ENCODE measurements at regions not wholly inside any gene's neighbourhood (a gene's known extent, or its start where the extent isn't known, plus 50 kb on each side); places are given as distances from the start of the nearest gene placed in this dataset.
"Not testable (repeated sequence)": the region's sequence is repeated elsewhere in the genome, so short reads cannot be mapped to it uniquely, and the experiment has no call there.

DNA sequence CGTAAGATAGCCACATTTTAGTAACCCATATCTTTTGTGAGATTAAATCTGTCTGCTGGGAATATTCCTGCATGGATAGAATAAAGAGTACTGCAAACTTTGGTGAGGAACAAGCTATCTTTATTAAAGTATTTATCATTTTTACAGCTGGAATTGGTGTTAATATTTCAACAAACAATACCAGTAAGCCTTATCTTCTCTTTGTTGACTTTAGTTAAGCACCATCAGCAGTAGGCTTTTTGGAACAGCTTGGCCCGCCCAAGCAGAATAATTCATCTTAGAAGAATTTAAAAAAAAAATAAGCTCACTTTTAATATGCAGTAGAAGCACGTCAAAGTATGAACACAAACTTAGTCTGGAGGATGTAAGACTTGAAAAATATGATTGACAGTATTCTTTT is 917.8 kb upstream of the ADGRB3 start:
- no peak for DNase-seq

DNA sequence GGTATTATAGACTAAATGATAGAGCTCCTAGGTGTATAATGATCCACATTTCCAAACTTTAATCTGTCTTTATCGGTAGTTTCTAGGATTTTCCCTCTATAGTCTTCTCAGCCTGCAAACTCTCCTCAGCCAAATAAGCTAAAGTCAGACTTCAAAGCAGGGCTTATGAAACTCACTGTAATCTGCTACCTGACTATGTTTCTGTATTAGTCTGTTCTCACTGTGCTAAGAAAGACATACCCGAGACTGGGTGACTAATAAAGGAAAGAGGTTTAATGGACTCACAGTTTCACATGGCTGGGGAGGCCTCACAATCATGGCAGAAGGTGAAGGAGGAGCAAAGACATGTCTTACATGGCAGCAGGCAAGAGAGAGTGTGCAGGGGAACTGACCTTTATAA is 928.7 kb upstream of the ADGRB3 start:
- DNase-seq, result no peak

DNA sequence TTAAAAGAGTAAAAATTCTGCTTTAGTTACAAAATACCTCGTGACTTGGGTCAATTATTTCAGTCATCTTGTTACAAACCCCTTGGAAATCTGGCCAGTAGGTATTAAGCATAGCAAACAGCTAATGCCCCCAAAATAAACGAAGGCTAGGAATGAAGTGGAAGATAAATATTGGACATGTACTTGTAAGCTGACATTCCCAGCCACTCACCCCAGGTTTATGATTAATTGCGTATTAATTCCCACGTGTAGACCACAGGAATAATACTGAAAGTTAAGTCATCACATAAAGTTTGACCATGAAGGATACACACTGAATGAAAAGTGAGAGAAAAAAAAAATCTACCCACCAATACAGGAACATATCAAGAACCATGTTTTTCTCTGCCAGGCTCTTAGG is 936.5 kb upstream of the ADGRB3 start:
- peak; percentile 43 for DNase-seq

DNA sequence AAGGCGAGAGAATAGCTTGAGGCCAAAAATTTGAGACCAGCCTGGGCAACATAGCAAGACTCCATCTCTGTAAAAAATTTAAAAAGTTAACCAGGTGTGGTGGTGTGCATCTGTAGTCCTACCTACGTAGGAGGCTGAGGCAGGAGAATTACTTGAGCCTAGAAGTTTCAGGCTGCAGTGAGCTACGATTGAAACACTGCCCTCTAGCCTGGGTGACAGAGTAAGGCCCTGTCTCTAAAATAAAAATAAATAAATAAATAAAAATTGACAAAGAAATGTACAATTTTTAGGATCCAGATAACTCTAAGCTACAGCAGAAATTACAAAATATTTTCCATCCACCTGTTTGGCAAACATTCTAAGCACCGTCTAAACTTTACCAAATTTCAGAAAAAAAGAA is 941.0 kb upstream of the ADGRB3 start:
- no peak for DNase-seq

DNA sequence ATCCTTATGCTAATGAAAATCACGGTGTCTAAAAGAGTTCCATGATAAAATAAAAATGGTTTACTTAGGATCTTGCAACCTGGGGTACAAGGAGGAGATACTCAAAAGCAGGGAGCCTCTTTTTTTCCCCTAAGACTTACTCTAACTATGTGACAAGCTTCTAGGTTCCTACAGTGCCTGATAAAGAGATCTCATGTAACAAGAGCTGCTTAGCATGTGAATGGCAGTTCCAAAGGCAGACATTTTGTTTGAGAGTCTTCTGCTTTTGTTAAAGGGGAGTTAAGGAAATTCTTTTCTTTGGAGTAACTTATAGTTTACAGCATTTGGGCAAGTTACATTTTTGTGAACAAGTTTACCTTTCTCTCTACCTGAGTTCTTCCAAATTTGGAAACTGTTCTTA is 945.8 kb upstream of the ADGRB3 start:
- no peak for DNase-seq

DNA sequence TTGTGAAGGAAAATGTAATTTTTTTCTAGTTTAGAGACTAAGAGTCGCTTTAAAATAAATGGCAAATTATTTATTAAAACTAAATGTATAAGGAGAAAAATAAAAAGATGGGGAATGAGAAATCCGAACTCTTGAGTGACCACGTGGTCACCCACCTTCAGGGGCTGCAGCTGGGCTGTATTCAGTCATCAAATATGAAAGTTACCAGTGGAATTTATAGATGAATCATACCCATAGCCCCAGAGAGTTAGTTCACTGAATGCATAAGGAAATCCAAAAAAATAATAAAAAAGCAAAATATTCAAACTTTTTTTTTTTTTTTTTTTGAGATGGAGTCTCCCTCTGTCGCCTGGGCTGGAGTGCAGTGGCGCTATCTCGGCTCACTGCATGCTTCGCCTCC is 947.7 kb upstream of the ADGRB3 start:
- DNase-seq, result no peak

DNA sequence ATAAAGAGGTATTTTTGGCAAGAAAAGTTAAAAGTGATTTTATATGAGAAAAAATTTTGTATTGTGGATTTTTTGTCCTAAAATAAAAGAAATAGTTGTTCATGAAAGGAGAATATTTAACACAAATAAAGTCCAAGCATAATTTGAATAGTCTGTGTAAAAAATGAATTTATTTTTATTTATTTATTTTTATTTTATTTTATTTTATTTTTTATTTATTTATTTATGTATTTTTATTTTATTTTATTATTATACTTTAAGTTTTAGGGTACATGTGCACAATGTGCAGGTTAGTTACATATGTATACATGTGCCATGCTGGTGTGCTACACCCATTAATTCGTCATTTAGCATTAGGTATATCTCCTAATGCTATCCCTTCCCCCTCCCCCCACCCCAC is 948.9 kb upstream of the ADGRB3 start:
- DNase-seq, result not testable (repeated sequence)

DNA sequence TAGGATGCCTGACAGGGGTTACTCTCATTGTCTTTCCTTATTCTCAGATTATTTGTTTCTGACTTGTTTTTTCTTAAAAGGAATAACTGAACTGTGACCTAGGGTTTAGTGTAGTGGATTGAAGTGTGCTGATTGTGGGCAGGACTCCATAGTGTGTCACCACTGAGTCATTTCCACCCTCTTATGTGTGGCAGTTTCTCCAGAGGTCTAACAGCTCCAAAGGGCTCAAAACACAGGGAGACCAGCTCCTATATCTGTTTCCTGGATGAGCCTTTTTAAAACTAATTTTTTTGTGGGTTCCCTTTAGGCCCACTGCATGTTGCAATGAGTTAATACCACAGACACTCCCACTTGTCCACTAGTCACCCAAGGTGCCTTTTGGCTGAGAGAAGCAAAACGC is 951.1 kb upstream of the ADGRB3 start:
- DNase-seq, result no peak

DNA sequence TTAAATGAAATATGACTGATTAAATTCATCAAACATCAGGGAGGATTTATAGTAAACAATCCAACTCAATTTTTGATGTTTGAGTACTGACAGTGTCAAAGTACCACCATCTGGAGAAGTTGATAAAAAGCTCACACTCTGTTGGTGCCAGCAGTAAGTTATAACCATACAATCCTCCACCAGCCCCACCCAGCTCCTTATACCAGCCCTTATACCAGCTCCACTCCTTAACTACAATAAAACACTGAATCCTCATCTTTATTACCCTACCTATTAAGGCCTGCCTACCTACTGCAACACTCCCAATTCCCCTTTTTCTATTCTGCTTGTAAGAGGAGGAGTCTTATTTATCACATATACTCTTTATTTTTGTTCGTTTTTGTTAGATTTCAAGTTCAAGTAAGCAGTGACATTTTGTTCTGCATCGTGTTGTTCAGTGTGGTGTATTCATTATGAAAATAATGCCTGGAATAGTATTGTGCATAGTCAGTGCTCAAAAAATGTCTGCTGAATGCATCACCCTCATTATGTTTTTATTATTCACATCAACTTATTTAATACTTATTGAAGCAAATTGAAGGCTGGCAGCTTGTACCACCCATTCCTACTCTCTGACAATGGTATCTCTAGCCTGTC is 954.7 kb upstream of the ADGRB3 start:
- no peak for DNase-seq

DNA sequence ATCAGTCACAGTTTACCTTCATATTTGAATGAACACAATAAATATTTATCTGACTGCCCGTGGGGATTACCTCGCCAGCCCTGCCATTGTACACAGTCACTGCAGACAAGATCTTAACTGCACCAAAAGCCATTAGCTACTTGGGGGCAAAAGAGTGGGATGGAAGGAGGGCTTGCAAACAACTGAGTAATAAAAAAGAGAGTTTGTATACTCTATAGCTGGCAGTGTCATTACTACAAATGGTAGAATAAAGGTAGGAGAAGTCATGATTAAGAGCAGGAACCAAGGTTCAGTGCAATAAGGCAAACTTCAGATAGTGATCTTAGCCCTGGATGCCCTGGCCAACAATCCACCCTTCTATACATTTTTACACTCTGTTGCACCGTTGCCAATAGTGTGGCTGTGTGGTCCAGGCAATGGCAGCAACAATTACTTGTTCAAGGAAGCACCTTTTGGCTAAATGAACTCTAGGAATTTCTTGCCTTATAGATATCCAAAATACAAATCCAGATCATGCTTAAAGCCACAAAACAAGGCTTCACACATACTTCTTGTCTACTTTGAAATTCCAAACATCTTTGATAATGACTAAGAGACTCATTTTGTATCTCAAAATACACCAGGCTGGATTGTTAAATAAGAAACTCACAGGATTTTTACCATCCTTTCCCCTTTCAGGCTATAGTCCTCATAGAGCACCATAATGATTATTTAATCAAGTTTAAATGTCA is 955.4 kb upstream of the ADGRB3 start:
- no peak for DNase-seq

DNA sequence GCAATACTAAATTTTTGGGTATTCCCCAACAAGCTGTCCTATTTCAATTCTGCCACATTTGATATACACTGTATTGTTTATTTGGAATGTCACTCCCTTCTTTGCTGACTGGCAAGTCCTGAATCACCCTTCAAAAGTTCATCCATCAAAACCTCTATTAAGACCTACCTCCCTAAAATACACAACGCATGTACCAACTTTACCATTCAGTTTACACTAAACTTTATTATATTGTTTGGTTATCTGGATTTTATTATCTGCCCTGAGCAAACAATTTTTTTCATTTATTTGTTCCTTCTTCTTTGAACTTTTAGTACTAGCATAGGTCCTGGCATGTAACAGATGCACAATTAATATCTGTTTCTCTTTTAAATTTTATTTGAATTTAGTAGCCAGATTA is 958.2 kb upstream of the ADGRB3 start:
- no peak for DNase-seq

DNA sequence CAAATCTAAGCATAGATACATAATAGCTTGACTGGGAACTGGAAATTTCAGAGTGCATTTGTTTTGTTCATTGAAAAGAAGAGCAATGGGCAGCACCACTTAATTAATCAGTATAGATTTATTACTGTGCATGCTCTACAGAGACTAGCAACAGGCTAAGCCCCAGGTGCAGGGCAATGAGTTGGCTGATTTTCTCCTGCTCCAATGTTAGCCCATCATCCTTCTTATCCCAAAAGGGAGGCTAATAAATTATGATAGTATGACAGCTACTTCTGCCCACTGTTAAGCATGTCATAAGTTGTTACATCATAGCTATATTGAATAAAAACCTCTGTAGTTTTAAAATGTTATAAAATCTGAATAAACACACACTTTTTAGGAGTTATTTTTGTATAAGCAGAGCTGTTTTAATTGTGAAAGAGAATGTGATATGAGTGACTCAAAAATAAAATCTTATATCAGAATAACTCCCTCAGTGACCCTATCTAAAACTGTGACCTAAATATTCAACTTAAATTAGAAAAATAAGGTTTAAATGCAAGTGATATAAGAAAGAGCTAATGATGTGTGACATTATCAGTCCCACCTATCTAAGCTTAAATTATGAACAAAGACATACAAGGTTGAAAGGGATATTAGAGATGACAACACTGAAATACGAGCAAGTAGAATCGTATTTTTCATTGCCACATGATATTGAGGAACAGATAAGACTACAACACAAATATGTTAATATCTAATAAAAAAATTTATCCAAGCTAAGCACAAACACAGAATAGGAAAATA is 967.3 kb upstream of the ADGRB3 start:
- no peak for DNase-seq

DNA sequence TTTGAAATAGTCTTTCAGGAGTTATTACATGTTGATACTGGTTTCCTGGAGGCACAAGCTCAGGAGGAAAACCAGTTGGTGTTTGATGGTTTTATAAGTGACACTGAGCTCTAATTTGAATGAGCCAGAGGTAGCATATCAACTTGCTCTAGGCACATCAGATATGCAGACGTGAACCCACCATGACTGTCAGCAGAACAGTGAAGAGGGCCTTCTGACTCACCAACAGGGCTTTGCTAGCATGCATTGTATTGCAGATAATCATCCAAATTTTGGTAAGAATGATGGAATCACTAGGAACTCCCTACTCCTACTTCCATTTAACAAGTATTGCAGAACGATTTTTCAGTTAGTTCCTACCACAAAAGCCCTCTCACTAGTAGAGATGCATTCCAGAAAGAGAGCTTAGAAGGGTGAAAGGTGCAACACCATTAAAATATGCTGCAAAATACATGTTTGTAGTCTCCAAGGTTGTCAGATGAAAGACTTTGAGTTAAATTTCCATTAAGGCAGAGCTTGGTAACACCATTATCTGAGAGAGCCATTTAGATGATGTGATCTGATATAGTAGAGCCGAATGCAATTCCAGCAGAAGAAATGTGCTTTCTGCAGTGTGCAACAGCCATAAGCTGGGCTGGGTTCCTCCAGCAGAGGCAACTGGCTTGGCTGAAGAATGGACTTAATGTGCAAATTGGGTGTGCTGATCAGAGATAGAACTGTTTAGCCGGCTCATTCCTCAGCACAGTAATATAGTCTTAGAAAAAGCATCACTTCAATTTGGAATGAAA is 968.7 kb upstream of the ADGRB3 start:
- DNase-seq, result no peak

DNA sequence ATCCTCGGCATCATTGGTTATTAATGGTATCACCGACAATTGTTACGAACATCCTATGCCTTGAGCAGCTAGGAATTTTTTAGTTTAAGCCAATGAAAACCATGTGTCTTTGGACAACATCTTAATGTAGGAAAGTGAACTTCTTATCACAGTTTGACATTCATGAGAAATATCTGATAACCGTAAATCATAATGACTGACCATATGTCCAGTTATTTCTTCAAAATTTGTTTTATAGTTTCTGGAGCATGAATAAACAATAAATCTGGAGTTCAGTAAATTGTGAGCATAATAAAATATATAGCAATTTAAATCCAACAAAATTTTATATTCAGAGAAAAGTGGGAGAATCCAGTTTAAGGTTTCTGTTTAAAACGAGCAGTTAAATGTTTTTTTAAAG is 970.1 kb upstream of the ADGRB3 start:
- DNase-seq, result no peak

DNA sequence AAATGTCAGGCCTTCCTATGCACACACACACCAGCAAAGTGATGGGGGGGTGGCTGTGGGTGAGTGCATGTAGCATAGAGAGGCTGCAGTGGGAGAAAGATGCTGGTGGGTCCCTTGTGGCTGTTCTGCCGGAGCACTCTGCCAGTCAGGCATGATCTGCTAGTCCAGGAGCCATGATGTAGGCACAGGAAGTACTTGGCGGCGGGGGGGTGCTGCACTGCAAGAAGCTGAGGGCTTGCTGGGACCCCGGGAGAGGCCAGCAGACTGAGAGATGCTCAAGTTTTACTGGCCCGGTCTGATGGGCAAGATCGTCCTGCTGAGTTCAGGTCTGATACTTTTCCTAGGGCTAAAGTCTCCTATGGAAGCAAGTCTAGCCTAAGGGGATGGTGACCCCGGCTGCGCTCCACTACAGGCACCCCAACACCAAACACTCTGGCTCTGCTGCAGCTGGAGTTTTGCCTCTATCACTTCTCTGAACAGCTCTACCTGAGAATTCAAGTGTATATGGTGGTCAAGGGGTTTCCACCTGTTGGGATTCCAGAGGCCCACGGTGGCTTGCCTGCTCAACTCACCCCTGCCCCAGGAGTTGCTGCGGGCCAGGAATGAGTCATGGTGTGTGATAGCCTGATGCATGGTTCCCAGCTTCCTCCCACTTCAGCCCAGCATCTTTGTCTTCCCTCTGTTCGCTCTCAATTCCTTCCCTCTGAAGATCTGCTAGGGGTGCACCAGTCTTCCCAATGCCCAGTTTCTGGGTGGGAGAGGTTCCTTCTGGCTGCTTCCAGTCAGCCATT is 971.8 kb upstream of the ADGRB3 start:
- DNase-seq, result no peak

DNA sequence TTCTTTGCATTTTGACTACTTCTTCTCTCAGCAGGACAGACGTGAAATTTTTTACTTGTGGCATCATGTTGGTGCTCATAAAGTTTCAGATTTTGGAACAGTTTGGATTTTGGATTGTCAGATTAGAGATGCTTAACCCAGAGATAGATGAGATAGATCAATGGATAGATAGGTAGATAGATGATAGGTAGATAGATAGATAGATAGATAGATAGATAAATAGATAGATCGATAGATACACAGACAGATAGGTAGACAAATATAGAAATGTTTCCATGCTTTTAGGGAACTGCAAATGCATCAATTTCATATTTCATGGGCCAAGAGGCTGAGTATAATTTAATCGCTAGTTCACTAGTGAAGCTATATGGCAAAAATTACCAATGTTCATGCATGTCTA is 981.5 kb upstream of the ADGRB3 start:
- no peak for DNase-seq

DNA sequence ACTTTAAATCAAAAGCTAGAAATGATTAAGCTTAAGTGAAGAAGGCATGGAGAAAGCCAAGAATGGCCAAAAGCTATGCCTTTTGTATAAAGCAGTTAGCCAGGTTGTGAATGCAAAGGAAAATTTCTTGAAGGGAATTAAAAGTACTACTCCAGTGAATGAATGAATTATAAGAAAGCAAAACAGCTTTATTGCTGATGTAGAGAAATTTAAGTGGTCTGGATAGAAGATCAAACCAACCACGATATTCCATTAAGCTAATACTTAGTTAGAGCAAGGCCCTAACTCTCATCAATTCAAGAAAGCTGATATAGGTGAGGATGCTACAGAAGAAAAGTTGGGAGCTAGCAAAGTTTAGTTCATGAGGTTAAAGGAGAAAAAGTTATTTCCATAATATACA is 988.5 kb upstream of the ADGRB3 start:
- no peak for DNase-seq

DNA sequence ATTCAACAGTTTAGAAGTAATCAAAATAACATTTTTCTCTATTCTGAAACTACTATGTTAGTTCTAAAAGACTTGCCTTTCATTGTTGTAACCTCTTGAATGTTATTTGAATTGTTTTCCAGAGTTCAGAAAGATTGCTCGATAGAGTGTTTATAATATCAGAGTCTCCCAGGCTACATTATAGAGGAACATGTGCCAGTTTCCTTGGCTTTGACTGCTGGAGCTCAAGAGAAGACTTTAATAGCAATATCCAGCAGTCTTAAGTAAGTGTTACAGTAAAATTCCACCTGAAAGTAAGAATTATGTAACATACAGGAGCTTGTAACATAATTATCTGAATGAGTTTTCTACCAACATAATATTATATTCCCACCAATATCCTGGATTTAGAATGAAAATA is 991.8 kb upstream of the ADGRB3 start:
- DNase-seq, result no peak

DNA sequence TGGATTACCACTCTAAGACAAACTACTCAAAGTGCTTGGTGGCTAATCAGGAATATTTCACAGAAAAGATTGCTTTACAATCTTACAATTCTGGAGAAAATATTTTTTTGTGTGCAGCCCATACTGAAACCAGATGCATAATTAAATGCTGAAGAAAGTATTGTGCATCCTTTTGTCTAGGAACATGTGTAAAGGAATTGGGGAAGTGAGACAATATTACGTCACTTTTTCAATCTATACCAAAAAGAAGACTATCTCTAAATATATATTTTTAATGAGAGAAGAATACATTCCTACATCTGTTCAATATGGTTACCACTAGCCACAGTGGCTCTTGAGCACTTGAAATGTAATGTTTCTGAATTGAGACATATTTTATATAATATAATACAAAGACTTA is 992.5 kb upstream of the ADGRB3 start:
- no peak for DNase-seq

DNA sequence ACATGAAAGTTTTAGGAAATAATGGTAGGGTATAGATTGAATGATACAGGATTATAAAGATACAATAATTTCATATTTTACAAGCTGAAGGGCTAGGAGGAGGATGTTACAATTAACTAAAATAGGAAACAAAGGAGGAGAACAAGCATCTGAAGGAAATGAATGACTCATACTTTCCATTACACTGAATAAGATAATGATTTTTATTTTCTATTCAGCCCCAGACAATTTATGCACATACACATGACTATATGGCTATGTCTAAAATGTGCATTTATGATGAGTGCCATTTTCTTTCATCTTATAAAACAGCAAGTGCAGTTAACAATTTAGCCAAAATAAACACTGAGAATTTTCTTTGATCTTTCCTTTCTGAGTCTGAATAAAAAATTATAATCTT is 994.6 kb upstream of the ADGRB3 start:
- no peak for DNase-seq

DNA sequence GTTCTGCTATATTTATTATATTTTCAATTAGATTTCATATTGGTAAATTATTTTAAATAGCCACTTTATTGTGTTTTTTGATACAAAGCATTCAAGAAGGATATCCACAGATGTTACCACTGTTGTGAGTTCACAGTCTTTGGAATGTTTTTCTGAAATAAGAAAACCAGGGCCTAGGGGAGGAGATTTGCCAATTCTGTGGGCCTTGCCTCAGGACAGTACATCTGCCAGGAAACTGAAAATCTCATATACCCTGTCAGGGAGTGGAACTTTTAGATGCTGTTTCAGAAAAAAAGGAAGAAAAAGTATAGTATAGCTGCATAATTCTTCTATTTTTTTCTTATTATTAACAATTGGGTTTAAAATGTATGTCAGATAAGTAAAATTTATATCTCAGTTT is 995.9 kb upstream of the ADGRB3 start:
- no peak for DNase-seq

DNA sequence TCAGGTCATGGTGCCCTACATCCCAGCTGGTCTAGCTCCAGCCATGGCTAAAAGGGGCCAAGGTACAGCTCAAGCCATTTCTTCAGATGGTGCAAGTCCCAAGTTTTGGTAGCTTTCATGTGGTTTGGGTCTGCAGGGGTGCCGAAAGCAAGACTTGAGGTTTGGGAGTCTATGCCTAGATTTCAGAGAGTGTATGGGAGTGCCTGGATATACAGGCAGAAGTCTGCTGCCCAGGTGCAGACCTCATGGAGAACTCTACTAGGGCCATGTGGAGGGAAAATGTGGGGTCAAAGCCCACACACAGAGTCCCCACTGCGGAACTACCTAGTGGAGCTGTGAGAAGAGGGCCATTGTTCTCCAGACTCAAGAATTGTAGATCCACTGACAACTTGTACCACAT is 1000.9 kb upstream of the ADGRB3 start:
- no peak for DNase-seq

DNA sequence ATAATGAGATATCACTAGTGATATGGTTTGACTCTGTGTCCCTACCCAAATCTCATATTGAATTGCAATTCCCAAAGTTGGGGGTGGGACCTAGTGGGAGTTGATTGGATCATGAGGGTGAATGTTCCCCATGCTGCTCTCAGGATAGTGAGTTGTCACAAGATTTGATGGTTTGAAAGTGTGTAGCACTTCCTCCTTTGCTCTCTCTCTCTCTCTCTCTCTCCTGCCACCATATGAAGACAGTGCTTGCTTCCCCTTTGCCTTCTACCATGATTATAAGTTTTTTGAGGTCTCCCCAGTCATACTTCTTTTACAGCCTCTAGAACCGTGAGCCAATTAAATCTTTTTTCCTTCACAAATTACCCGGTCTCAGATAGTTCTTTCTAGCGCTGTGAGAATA is 1002.0 kb upstream of the ADGRB3 start:
- DNase-seq, result no peak
